Psoas muscle (tissue), 7 donors: ENCODE measurements at regions not wholly inside any gene's neighbourhood (a gene's known extent, or its start where the extent isn't known, plus 50 kb on each side); places are given as distances from the start of the nearest gene placed in this dataset.

Source experiments
- ATAC-seq, 4 donors: fragments of 200-7000 bp; cut with Tn5 transposase; one replicate each; pipeline ENCODE4 v1.9.1; 2020; ENCODE audit warnings: moderate library complexity in 3 of 4, mild to moderate bottlenecking in 2 of 4
- DNase-seq, 2 donors: peaks; one replicate each; pipeline ENCODE4 v3.0.0-alpha.2; 2020
- H3K27ac ChIP-seq: fragments of 200-600 bp; one replicate; pipeline ENCODE4 v1.8.0; 2022
- H3K27me3 ChIP-seq, 3 donors: fragments of 200-600 bp in 1 of 3; one replicate each; pipeline versions ENCODE4 v1.6.1 to v1.8.0; 2013 to 2022; ENCODE audit warnings: low read length in 2 of 3, mild to moderate bottlenecking in 2 of 3, moderate library complexity in 1 of 3; ENCODE audit not compliant: insufficient read depth in 3 of 3
- H3K36me3 ChIP-seq, 2 donors: fragments of 200-600 bp in 1 of 2; one replicate each; pipeline versions ENCODE4 v1.6.1 to v1.8.0; 2013 to 2022; ENCODE audit warnings: low read depth in 1 of 2, mild to moderate bottlenecking in 1 of 2, moderate library complexity in 1 of 2; ENCODE audit not compliant: insufficient read depth in 1 of 2
- H3K4me1 ChIP-seq: fragments of 200-600 bp; one replicate; pipeline ENCODE4 v1.8.0; 2022
- H3K4me3 ChIP-seq: fragments of 200-600 bp; one replicate; pipeline ENCODE4 v1.8.0; 2022; ENCODE audit warnings: mild to moderate bottlenecking
- H3K9me3 ChIP-seq: fragments of 200-600 bp; one replicate; pipeline ENCODE4 v1.8.0; 2022
- WGBS, 3 donors: extraction: QIAGEN DNeasy Blood & Tissue Kit; methylation state at CpG; one replicate each; pipeline versions ENCODE4 v1.1.6 to v1.1.7; 2013; 5-methylcytosine and 5-hydroxymethylcytosine counted together
- intact Hi-C, 2 donors: fragments of 100-400 bp; cut with DNase I; formaldehyde crosslinking; loops; one replicate each; pipeline versions ENCODE4 v1.11.0 to v1.14.2; 2022
- TF ChIP-seq, protein P1 (sequence below): fragments of 200-600 bp; IDR thresholded peaks from one replicate; pipeline ENCODE4 v1.8.0; 2022; ENCODE audit warnings: antibody characterized with exemption
- donor health status: healthy with polysubstance abuse.
- donor health status: DM: no; HTN: no; CAD: no; lungs with moderate emphysema.
- donor health status: Bipolar disorder and iron deficiency.
- donor health status: healthy.
- donor health status: DM: yes; HTN: yes; CAD: no.
- donor health status: DM: no; HTN: no; CAD: no.
- donor health status: DM: yes; HTN: yes; CAD: no.

DNA sequence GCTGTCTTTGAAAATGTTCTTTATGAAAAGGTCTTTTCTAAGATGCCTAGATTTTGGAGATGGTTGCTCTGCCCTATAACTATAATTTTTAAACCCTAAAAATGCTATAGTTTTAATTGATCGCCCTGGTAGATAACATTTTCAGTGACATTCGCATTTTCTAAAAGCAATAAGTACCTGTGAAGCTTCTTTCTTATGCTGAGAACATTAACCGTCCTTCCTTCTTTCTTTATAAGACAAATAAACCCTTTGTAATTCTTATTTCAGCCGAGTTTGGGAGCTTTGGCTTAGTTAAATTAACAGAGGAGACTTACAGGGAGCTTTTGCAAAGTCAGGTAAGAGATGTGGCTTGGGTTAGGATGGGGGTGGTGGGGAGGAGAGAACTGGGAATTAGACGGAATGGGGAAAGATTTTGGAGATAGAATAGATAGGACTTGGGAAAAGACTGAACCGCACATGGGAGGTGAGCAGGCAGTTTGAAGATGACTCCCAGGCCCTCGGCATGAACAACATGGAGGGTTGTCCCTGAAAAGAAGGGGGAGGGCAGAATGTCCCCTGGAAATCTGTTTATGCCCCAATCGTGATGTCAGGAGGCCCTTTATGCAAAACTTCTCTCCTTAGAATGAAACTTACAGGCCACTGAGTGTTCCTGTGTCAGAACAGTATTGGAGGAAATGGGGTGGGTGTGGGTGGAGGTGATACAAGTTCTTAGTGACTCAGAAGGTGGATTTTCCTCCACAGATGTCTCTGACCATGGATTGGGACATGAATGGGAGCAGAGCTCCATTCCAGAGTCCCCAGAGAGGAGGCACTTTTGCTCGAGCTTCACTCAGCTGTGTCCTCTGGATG is 76.2 kb upstream of the LARS2 start:
- intact Hi-C loops = no loop called here
- H3K9me3 ChIP-seq = no peaks in the 10 kb centered on the region
- WGBS, 3 donors = 36 to 37% (median 37%) methylated on average over 9 of the region's 9 CpGs
- TF ChIP-seq, protein P1, sequence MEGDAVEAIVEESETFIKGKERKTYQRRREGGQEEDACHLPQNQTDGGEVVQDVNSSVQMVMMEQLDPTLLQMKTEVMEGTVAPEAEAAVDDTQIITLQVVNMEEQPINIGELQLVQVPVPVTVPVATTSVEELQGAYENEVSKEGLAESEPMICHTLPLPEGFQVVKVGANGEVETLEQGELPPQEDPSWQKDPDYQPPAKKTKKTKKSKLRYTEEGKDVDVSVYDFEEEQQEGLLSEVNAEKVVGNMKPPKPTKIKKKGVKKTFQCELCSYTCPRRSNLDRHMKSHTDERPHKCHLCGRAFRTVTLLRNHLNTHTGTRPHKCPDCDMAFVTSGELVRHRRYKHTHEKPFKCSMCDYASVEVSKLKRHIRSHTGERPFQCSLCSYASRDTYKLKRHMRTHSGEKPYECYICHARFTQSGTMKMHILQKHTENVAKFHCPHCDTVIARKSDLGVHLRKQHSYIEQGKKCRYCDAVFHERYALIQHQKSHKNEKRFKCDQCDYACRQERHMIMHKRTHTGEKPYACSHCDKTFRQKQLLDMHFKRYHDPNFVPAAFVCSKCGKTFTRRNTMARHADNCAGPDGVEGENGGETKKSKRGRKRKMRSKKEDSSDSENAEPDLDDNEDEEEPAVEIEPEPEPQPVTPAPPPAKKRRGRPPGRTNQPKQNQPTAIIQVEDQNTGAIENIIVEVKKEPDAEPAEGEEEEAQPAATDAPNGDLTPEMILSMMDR = no peak
- peaks cover 0 to 11% (median 0%) of the 10 kb centered on the region in 3 donors for H3K27me3 ChIP-seq
- DNase-seq (no peak), ATAC-seq (no peak)
- no peaks in the 10 kb centered on the region for H3K4me1 ChIP-seq
- H3K4me3 ChIP-seq = no peak overlapping the region
- no peak overlapping the region for H3K27ac ChIP-seq
- H3K36me3 ChIP-seq = no peaks in the 10 kb centered on the region

DNA sequence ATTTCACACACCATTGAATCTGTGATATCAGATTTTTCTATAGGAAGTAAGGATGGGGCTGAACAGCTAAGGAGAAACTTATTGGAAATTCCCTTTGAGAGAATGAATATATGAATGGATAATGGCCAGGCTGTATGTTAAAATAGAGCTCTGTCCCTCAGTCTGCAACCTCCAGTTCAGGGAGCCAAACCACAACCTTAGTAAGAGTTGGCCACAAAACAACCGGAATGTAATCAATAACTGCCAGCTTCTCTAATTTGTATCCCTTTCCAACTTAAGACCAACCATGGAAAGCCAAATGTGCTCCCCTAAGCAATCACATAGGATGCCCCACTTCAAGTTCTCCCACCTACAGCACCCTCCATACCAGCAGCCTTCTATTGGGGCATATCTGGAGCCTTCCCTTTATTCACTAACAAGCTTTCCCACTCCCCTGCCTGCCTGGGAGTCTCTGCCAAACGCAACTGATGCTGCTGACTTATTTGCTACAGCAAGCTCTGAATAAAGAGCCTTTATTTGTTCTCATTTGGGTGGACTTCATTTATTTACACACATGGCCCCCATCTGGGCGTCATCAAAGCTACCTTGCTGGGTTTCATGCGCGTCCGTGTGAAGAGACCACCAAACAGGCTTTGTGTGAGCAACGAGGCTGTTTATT is 75.4 kb upstream of the LARS2 start:
- no peak overlapping the region for H3K27ac ChIP-seq
- H3K4me1 ChIP-seq = no peaks in the 10 kb centered on the region
- no peaks in the 10 kb centered on the region for H3K36me3 ChIP-seq
- DNase-seq (no peak), ATAC-seq (no peak)
- intact Hi-C loops = no loop called here
- TF ChIP-seq, protein P1 = no peak
- no peak overlapping the region for H3K4me3 ChIP-seq
- H3K27me3 ChIP-seq = peaks cover 0 to 11% (median 0%) of the 10 kb centered on the region in 3 donors
- H3K9me3 ChIP-seq = no peaks in the 10 kb centered on the region
- WGBS, 3 donors = 37 to 40% (median 39%) methylated on average over 7 of the region's 7 CpGs

DNA sequence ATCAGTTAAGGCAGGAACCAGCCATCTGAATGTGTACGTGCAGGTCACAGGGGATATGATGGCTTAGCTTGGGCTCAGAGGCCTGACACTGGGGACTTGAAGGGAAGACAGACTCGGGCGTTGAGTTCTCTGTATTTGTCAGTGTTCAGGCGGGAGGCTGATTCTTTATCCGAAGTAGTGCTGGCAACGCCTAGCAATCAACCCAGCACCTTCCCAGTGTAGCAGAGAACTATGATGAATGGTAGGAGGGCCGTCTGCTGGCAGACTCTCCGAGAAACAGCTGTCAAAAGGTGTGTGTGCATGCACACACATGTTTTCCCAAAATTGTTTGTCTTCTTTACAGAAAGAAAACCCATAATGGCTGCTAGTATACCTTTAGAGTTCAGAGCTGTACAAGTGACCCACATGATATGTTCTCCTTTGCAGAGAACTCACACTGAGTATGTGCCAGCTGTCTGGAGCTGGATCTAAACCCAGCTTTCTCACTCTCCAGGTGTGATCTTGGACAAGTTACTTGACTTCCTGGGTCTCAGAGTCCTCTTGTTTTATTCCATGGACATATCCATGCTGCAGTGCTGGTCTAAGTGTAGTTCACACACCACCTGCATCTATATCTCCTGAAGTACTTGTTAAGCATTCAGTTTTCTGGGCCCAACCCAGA is 74.5 kb upstream of the LARS2 start:
- H3K9me3 ChIP-seq = no peaks in the 10 kb centered on the region
- TF ChIP-seq, protein P1 = no peak

DNA sequence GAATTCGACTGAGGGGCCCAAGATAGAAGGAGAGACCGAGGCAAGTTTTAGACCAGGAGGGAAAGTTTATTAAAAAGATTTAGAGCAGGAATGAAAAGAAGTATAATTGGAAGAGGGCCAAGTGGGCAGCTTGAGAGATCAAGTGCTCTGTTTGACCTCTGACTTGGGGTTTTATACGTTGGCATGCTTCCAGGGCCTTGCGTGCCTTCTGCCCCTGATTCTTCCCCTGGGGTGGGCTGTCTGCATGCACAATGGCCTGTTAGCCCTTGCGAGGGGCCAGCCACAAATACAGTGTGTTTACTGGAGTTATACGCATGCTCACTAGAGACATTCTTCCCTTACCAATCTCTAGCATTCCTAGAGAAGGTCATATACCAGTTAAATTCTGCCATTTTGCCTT is 70.7 kb upstream of the LARS2 start:
- WGBS, 3 donors = 69 to 75% (median 70%) methylated on average over 6 of the region's 6 CpGs
- intact Hi-C loops = no loop called here
- no peak overlapping the region for H3K4me3 ChIP-seq
- H3K4me1 ChIP-seq = no peaks in the 10 kb centered on the region
- DNase-seq (no peak), ATAC-seq (no peak)
- no peaks in the 10 kb centered on the region for H3K36me3 ChIP-seq
- no peak overlapping the region for H3K27ac ChIP-seq
- no peaks in the 10 kb centered on the region for H3K9me3 ChIP-seq
- no peaks in the 10 kb centered on the region for H3K27me3 ChIP-seq
- TF ChIP-seq, protein P1 = no peak

More for the DNA sequence above, 74.5 kb upstream of the LARS2 start:
- Histone ChIP-seq H3K27me3 (peaks cover 0 to 11% (median 0%) of the 10 kb centered on the region in 3 donors), H3K4me3 (no peak overlapping the region), H3K36me3 (no peaks in the 10 kb centered on the region), H3K4me1 (no peaks in the 10 kb centered on the region), H3K27ac (no peak overlapping the region)
- intact Hi-C loops = no loop called here
- DNase-seq (no peak), ATAC-seq (no peak)
- WGBS, 3 donors = 52 to 64% (median 58%) methylated on average over 8 of the region's 8 CpGs
